AG09319 (cell line): ENCODE measurements at regions not wholly inside any gene's neighbourhood (a gene's known extent, or its start where the extent isn't known, plus 50 kb on each side); places are given as distances from the start of the nearest gene placed in this dataset.

Experiments used
- DNase-seq: peaks from one replicate; pipeline ENCODE4 v3.0.0-alpha.2; 2010; ENCODE audit warnings: low read depth; ENCODE audit errors: extremely low read depth
- TF ChIP-seq, protein P1 (sequence below): IDR thresholded peaks from 2 replicates; pipeline ENCODE4 v1.5.1; 2011; ENCODE audit warnings: low read depth, mild to moderate bottlenecking, inconsistent platforms, low read length, moderate library complexity

DNA sequence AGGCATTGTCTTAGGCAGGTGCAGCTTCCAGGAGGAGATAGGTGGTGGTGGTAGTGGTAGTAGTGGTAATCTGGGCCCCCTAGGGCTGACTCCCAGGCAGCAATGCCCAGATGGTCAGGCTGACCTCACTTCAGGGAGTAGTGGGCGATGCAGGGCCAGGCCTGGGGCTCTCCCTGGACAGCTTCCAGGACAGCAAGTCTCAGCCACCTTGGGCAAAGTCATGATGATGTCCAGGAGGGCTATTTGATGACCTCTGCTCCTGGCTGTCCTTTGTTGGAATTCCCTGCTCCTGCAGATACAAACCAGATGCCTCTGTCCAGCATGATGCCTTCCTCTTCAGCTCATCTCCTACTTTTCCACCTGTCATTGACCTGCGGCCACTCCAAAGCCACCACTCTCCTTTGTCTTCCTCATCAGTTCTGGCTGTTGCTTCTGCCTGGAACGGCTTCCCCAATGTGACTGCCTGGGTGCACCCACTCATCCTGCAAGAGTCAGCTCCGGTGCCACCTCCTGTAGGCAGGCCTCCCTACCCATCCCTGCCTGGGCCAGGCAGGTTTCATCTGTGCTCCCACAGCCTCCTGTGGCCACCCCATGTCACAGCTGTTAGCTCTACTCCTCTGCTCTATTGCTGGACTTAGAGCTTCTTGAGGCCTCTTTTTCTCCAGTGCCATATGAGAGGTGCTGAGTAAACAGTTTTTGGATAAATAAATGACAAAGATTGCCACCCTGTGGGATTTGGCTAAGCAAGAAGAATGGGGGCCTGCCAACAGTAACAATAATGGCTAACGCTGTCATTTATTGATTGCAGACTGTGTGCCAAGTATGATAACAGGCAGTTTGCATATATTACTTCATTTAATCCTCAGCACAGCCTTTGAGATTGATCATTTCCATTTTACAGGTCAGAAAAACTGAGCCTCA lies 172.9 kb upstream of the NECTIN1 start:
- no peak for DNase-seq
- TF ChIP-seq, protein P1, sequence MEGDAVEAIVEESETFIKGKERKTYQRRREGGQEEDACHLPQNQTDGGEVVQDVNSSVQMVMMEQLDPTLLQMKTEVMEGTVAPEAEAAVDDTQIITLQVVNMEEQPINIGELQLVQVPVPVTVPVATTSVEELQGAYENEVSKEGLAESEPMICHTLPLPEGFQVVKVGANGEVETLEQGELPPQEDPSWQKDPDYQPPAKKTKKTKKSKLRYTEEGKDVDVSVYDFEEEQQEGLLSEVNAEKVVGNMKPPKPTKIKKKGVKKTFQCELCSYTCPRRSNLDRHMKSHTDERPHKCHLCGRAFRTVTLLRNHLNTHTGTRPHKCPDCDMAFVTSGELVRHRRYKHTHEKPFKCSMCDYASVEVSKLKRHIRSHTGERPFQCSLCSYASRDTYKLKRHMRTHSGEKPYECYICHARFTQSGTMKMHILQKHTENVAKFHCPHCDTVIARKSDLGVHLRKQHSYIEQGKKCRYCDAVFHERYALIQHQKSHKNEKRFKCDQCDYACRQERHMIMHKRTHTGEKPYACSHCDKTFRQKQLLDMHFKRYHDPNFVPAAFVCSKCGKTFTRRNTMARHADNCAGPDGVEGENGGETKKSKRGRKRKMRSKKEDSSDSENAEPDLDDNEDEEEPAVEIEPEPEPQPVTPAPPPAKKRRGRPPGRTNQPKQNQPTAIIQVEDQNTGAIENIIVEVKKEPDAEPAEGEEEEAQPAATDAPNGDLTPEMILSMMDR = no peak

GRCh38 chr11:119899997-119900396 lies 171.0 kb upstream of the NECTIN1 start:
- TF ChIP-seq, protein P1 = no peak
- DNase-seq = no peak

- DNase-seq = no peak
- TF ChIP-seq, protein P1 = no peak
These were observed 168.6 kb upstream of the NECTIN1 start for GRCh38 chr11:119897576-119897975.

DNA sequence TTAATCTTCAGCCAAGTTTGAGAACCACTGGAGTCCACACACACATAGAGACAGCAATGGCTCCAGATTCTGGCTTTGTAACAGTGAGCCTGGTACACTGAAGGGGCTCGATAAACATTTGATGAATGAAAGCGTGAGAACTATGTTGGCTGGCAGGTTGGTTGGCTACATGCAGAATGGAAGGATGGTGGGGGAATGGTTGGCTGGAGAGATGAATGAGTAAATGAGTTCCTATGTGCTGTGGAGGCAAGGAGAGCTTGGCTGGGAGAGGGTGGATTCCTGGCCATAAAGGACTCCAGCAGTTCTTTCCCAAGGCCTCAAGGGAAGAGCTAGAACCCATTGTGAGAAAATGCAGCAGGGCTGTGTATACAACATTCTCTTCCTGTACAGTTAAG lies 168.0 kb upstream of the NECTIN1 start:
- no peak for DNase-seq

DNA sequence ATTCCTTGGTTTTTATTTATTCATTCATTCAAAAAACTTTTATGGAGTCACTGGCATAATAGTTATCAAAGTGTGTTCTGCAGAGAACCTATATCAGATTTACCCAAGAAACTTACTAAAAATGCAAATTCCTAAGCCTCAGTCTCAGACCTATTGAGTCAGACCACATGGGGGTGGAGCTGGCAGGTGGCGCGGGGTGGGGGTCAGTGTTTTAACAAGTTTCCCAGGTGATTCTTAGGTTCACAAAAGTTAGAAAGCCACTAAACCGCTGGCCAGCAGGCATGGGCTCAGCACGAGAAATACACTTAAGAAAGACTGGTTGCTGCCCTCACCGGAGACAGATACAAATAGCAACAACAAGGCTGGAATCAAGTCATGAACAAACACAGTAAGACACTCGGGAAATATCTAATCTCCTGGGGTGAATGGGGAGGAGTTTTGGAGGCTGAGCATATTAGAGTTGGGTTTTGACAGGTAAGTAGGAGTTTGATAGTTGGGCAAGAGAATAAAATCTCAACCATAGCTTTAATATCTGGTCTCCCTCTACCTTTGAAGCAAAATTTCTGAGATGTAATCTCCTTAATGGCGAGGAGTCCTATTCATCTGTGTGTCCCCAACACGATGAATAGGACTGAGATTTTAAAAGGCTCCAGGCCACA lies 167.5 kb upstream of the NECTIN1 start:
- TF ChIP-seq, protein P1 = no peak
- DNase-seq = no peak

More for the DNA sequence above, 168.0 kb upstream of the NECTIN1 start:
- TF ChIP-seq, protein P1 = no peak

DNA sequence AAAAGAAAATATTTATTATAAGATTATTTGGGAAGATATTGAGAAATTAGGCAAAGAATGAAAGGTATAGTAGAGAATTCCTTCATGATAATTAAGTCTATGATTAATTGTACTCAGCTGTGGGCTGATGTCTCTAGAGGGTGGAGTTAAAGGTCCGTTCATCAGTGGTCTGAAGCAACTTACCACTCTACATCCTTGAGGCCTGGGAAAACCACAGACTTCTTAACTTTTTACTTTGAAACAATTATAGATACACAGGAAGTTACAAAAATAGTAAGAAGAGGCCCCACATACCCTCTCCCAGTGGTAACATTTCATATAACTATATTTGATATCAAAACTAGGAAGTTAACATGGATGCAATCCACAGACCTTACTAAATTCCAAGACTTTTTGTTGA lies 167.0 kb upstream of the NECTIN1 start:
- DNase-seq = no peak
- TF ChIP-seq, protein P1 = no peak

DNA sequence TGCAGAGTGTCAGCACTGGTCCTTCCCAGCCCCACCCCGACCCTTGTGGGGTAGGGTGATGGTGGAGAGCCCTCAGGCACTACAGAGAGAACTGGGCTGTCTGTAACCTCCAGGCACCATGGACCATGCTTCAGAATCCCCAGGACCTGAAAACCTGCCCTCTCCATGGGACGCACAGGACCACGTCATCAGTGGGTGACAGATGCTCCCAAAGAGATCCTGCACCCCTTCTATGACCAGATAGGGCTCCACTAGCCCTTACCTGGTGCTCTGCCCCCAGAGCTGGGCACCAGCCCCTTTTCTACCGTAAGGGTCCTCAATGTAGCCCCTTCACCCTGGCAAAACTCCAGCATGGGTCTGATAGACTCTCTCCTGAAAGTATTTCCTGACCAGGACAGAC lies 165.9 kb upstream of the NECTIN1 start:
- no peak for DNase-seq
- TF ChIP-seq, protein P1 = no peak
